ENCODE measurements at regions not wholly inside any gene's neighbourhood (a gene's known extent, or its start where the extent isn't known, plus 50 kb on each side); places are given as distances from the start of the nearest gene placed in this dataset.

GRCh38 chr7:139561-140243, 52.7 kb upstream of the FAM20C start:
- no peak for DNase-seq

- DNase-seq = no peak
These were observed 51.4 kb upstream of the FAM20C start for GRCh38 chr7:140996-141395.

- DNase-seq = no peak
These were observed 50.0 kb upstream of the FAM20C start for GRCh38 chr7:142248-142941.

All from NCI-H1105 treated with DMSO at 0.1 percent for 48 hours (cell line).